HEK293 (cell line): ENCODE measurements at regions not wholly inside any gene's neighbourhood (a gene's known extent, or its start where the extent isn't known, plus 50 kb on each side); places are given as distances from the start of the nearest gene placed in this dataset.
"Not testable (repeated sequence)": the region's sequence is repeated elsewhere in the genome, so short reads cannot be mapped to it uniquely, and the experiment has no call there.

Source experiments
- CTCF ChIA-PET: fragments of 350-600 bp; formaldehyde crosslinking; extraction: SDS; loops from one replicate; lab custom pipeline; 2021; ENCODE audit warnings: antibody characterized with exemption; lab: Yijun Ruan, JAX
- POLR2A ChIA-PET: fragments of 300-600 bp; formaldehyde crosslinking; extraction: SDS; loops from one replicate; lab custom pipeline; 2020; ENCODE audit warnings: antibody characterized with exemption, inconsistent platforms; lab: Yijun Ruan, JAX
- H3K27ac ChIP-seq: fragments of 200-500 bp; sonication (Bioruptor generic); 2 replicates; pipeline ENCODE4 v1.5.1; 2014; ENCODE audit warnings: low read depth, low read length, control low read depth, inconsistent platforms; ENCODE audit errors: extremely low read depth
- H3K36me3 ChIP-seq, 2 experiments: fragments of 200-500 bp in 1 of 2; sonication (Bioruptor generic) in 1 of 2; 1 replicate in 1 of 2; 2 replicates in 1 of 2; pipeline ENCODE4 v1.5.1; 2014 to 2017; ENCODE audit warnings: inconsistent platforms in 2 of 2, low read length in 2 of 2; ENCODE audit not compliant: control insufficient read depth in 2 of 2, insufficient read depth in 1 of 2
- H3K4me1 ChIP-seq: fragments of 200-500 bp; sonication (Bioruptor generic); 2 replicates; pipeline ENCODE4 v1.5.1; 2014; ENCODE audit warnings: mild to moderate bottlenecking, low read length, inconsistent platforms; ENCODE audit not compliant: control insufficient read depth, insufficient read depth
- H3K4me3 ChIP-seq: 2 replicates; pipeline ENCODE4 v1.5.1; 2011; ENCODE audit warnings: low read depth, mild to moderate bottlenecking, control low read depth, low read length, moderate library complexity
- H3K9me3 ChIP-seq: fragments of 200-500 bp; sonication (Bioruptor generic); 2 replicates; pipeline ENCODE4 v1.5.1; 2014; ENCODE audit warnings: low read depth, low read length, inconsistent platforms; ENCODE audit not compliant: control insufficient read depth, insufficient read depth
- GLI2 ChIP-seq: fragments of 450-650 bp; formaldehyde crosslinking; IDR thresholded peaks from 2 replicates; pipeline ENCODE4; 2017; ENCODE audit warnings: missing biosample characterization, missing genetic modification characterization, low read depth, borderline replicate concordance
- GLIS1 ChIP-seq: fragments of 450-650 bp; formaldehyde crosslinking; IDR thresholded peaks from 2 replicates; pipeline ENCODE4 v1.5.1; 2016; ENCODE audit warnings: missing biosample characterization, missing genetic modification characterization
- KLF17 ChIP-seq: fragments of 450-650 bp; formaldehyde crosslinking; IDR thresholded peaks from 2 replicates; pipeline ENCODE4 v1.5.1; 2016; ENCODE audit warnings: missing biosample characterization, missing genetic modification characterization
- MEIS1 ChIP-seq: sonication (generic); formaldehyde crosslinking; IDR thresholded peaks from 2 replicates; pipeline ENCODE4 v1.8.1; 2022; ENCODE audit warnings: missing genetic modification reagents, mild to moderate bottlenecking, borderline replicate concordance
- MZF1 ChIP-seq: fragments of 450-650 bp; formaldehyde crosslinking; IDR thresholded peaks from 2 replicates; pipeline ENCODE4 v1.5.1; 2017; ENCODE audit warnings: missing biosample characterization, missing genetic modification characterization, borderline replicate concordance
- PRDM6 ChIP-seq: fragments of 450-650 bp; formaldehyde crosslinking; IDR thresholded peaks from 2 replicates; pipeline ENCODE4 v1.5.1; 2017; ENCODE audit warnings: missing biosample characterization, missing genetic modification characterization
- SCRT1 ChIP-seq: fragments of 450-650 bp; formaldehyde crosslinking; IDR thresholded peaks from 2 replicates; pipeline ENCODE4 v1.5.1; 2016; ENCODE audit warnings: missing biosample characterization, missing genetic modification characterization, borderline replicate concordance
- SP2 ChIP-seq: fragments of 450-650 bp; formaldehyde crosslinking; IDR thresholded peaks from 2 replicates; pipeline ENCODE4 v1.5.1; 2016; ENCODE audit warnings: missing biosample characterization, missing genetic modification characterization
- ZEB2 ChIP-seq: fragments of 450-650 bp; formaldehyde crosslinking; IDR thresholded peaks from 2 replicates; pipeline ENCODE4 v1.5.1; 2016; ENCODE audit warnings: missing biosample characterization, missing genetic modification characterization
- ZFP3 ChIP-seq: fragments of 450-650 bp; formaldehyde crosslinking; IDR thresholded peaks from 2 replicates; pipeline ENCODE4 v1.5.1; 2016; ENCODE audit warnings: low read depth, missing biosample characterization, missing genetic modification characterization
- ZNF157 ChIP-seq: fragments of 450-650 bp; formaldehyde crosslinking; IDR thresholded peaks from 2 replicates; pipeline ENCODE4 v1.5.1; 2016; ENCODE audit warnings: missing biosample characterization, missing genetic modification characterization
- ZNF202 ChIP-seq: fragments of 450-650 bp; formaldehyde crosslinking; IDR thresholded peaks from 2 replicates; pipeline ENCODE4 v1.5.1; 2016; ENCODE audit warnings: missing biosample characterization, missing genetic modification characterization, borderline replicate concordance
- ZNF214 ChIP-seq: fragments of 450-650 bp; formaldehyde crosslinking; IDR thresholded peaks from 2 replicates; pipeline ENCODE4 v1.5.1; 2017; ENCODE audit warnings: missing biosample characterization, mild to moderate bottlenecking, missing genetic modification characterization, borderline replicate concordance
- ZNF558 ChIP-seq: fragments of 450-650 bp; formaldehyde crosslinking; IDR thresholded peaks from 2 replicates; pipeline ENCODE4 v1.5.1; 2016; ENCODE audit warnings: missing biosample characterization, missing genetic modification characterization
- ZNF571 ChIP-seq: fragments of 450-650 bp; formaldehyde crosslinking; IDR thresholded peaks from 2 replicates; pipeline ENCODE4 v1.5.0; 2017; ENCODE audit warnings: missing biosample characterization, missing genetic modification characterization
- ZNF658 ChIP-seq: fragments of 450-650 bp; formaldehyde crosslinking; IDR thresholded peaks from 2 replicates; pipeline ENCODE4; 2016; ENCODE audit warnings: missing biosample characterization, missing genetic modification characterization
- ZNF692 ChIP-seq: fragments of 450-650 bp; formaldehyde crosslinking; IDR thresholded peaks from 2 replicates; pipeline ENCODE4 v1.5.1; 2016; ENCODE audit warnings: missing biosample characterization, missing genetic modification characterization
- ZNF791 ChIP-seq: fragments of 450-650 bp; formaldehyde crosslinking; IDR thresholded peaks from 2 replicates; pipeline ENCODE4 v1.5.1; 2016; ENCODE audit warnings: missing biosample characterization, missing genetic modification characterization

- ChIA-PET POLR2A (no interaction called here), CTCF (no interaction called here)
- Histone ChIP-seq H3K4me3 (no peak overlapping the region), H3K4me1 (no peaks in the 10 kb centered on the region), H3K36me3 (no peaks in the 10 kb centered on the region), H3K9me3 (no peaks in the 10 kb centered on the region), H3K27ac (no peak overlapping the region)
- no peak for TF ChIP-seq PRDM6
- no peak for TF ChIP-seq ZFP3 (tag by site-specific recombination)
- TF ChIP-seq ZNF202 (tag by site-specific recombination): no peak
- no peak for TF ChIP-seq ZNF658
- no peak for TF ChIP-seq ZNF558 (tag by site-specific recombination)
- no peak for TF ChIP-seq MEIS1 (CRISPR knock-in tag)
- no peak for TF ChIP-seq ZEB2
- TF ChIP-seq ZNF791 (tag by site-specific recombination): no peak
- no peak for TF ChIP-seq ZNF571 (tag by site-specific recombination)
- TF ChIP-seq MZF1 (tag by site-specific recombination): no peak
- no peak for TF ChIP-seq GLIS1 (tag by site-specific recombination)
- TF ChIP-seq, all 188 proteins: peak for 0
Measured at GRCh38 chr22:34623580-34623979, 442.4 kb upstream of the ISX start.

- H3K36me3 ChIP-seq, H3K27ac ChIP-seq, H3K9me3 ChIP-seq, POLR2A ChIA-PET, H3K4me3 ChIP-seq, H3K4me1 ChIP-seq, CTCF ChIA-PET: not testable (repeated sequence)
Measured at GRCh38 chr22:34625892-34626291, 440.1 kb upstream of the ISX start.

GRCh38 chr22:34638128-34638527 is 427.8 kb upstream of the ISX start:
- no peak overlapping the region for H3K4me3 ChIP-seq
- H3K36me3 ChIP-seq: no peaks in the 10 kb centered on the region
- ChIA-PET CTCF (interaction anchor here (0.7 kb wide), 1 partner anchor 40 kb away, joined by 3 read pairs; no protein-coding TSS in a partner anchor), POLR2A (no interaction called here)
- H3K4me1 ChIP-seq: no peaks in the 10 kb centered on the region
- no peak overlapping the region for H3K27ac ChIP-seq
- TF ChIP-seq GLI2 (tag by site-specific recombination) (no peak), SP2 (tag by site-specific recombination) (no peak), ZNF157 (tag by site-specific recombination) (no peak), SCRT1 (no peak), ZNF214 (tag by site-specific recombination) (no peak)
- no peaks in the 10 kb centered on the region for H3K9me3 ChIP-seq

GRCh38 chr22:34639911-34640310 is 426.0 kb upstream of the ISX start:
- Histone ChIP-seq H3K4me3 (no peak overlapping the region), H3K9me3 (no peaks in the 10 kb centered on the region), H3K36me3 (no peaks in the 10 kb centered on the region), H3K27ac (no peak overlapping the region), H3K4me1 (no peaks in the 10 kb centered on the region)
- CTCF ChIA-PET: no interaction called here
- POLR2A ChIA-PET: no interaction called here
- TF ChIP-seq ZNF692 (tag by site-specific recombination) (no peak), KLF17 (tag by site-specific recombination) (no peak)
